SK-N-MC (cell line): ENCODE measurements at regions not wholly inside any gene's neighbourhood (a gene's known extent, or its start where the extent isn't known, plus 50 kb on each side); places are given as distances from the start of the nearest gene placed in this dataset.

Experiments used
- EZH2 ChIP-seq: fragments of 200-600 bp; sonication (generic); IDR thresholded peaks from one replicate; pipeline ENCODE4 v1.6.1; 2017; ENCODE audit warnings: antibody characterized with exemption
- FOXP2 ChIP-seq: optimal IDR thresholded peaks from 2 replicates; pipeline ENCODE3; 2011; ENCODE audit warnings: mild to moderate bottlenecking, moderate library complexity; ENCODE audit not compliant: insufficient read depth; ENCODE audit errors: extremely low read length, control extremely low read depth
- POLR2AphosphoS5 ChIP-seq: IDR thresholded peaks from 2 replicates; pipeline ENCODE4 v1.6.1; 2012; ENCODE audit warnings: mild to moderate bottlenecking, low read depth, low read length, borderline replicate concordance

- TF ChIP-seq EZH2 (no peak), FOXP2 (no peak), POLR2AphosphoS5 (no peak)
Observed at GRCh38 chr10:120371856-120372255, 85.2 kb upstream of the PLPP4 start.
